Endothelial cell of umbilical vein (primary cell): ENCODE measurements at regions not wholly inside any gene's neighbourhood (a gene's known extent, or its start where the extent isn't known, plus 50 kb on each side); places are given as distances from the start of the nearest gene placed in this dataset.

Experiments
- EZH2 ChIP-seq: IDR thresholded peaks from 2 replicates; pipeline ENCODE4 v1.6.1; 2012; ENCODE audit warnings: borderline replicate concordance, low read depth, mild to moderate bottlenecking, moderate library complexity, low read length, inconsistent platforms; ENCODE audit not compliant: severe bottlenecking
- TF ChIP-seq, protein P1 (sequence below), 2 donors: IDR thresholded peaks; 1 replicate in 1 of 2; 2 replicates in 1 of 2; pipeline ENCODE4 v1.5.1; 2011; ENCODE audit warnings: low read length in 2 of 2, mild to moderate bottlenecking in 2 of 2, moderate library complexity in 2 of 2, control low read depth in 1 of 2, inconsistent platforms in 1 of 2, low read depth in 1 of 2; ENCODE audit not compliant: insufficient read depth in 1 of 2; ENCODE audit errors: extremely low read depth in 1 of 2

DNA sequence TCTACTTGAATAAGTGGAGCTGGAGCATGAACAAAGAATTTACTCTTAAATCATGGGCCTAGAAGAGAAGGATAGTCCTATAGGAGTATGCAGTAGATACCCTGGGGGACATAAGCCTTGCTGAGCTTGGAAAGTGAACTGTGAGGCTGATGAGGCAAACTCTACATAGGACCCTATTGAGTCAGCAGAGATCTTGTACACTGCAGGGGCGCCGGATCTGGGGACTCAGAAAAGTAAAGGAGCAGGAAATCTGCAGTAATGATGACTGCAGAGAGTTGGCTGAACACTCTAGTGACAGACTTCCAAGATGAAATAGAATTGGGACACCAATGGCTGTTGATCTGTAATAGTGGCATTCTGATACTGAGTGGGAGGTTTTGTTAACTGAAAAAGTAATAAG lies 543.7 kb downstream of the XIRP2 start:
- no peak for TF ChIP-seq EZH2
- TF ChIP-seq, protein P1, sequence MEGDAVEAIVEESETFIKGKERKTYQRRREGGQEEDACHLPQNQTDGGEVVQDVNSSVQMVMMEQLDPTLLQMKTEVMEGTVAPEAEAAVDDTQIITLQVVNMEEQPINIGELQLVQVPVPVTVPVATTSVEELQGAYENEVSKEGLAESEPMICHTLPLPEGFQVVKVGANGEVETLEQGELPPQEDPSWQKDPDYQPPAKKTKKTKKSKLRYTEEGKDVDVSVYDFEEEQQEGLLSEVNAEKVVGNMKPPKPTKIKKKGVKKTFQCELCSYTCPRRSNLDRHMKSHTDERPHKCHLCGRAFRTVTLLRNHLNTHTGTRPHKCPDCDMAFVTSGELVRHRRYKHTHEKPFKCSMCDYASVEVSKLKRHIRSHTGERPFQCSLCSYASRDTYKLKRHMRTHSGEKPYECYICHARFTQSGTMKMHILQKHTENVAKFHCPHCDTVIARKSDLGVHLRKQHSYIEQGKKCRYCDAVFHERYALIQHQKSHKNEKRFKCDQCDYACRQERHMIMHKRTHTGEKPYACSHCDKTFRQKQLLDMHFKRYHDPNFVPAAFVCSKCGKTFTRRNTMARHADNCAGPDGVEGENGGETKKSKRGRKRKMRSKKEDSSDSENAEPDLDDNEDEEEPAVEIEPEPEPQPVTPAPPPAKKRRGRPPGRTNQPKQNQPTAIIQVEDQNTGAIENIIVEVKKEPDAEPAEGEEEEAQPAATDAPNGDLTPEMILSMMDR (IDR thresholded peaks at IDR 0.05; ENCODE audit: extremely low read depth in 1 of 2, insufficient read depth in 1 of 2, low read depth in 1 of 2, low read length in 2 of 2) = no peak
